Activated CD4-positive, alpha-beta T cell treated with anti-CD3 and anti-CD28 coated beads, Interleukin-2, Interleukin-6, amounts not matched to agents 100 ng/mL and 50 ng/mL, durations not matched to agents 16 hours and 8 hours (primary cell): ENCODE measurements at regions not wholly inside any gene's neighbourhood (a gene's known extent, or its start where the extent isn't known, plus 50 kb on each side); places are given as distances from the start of the nearest gene placed in this dataset.
"Not testable (repeated sequence)": the region's sequence is repeated elsewhere in the genome, so short reads cannot be mapped to it uniquely, and the experiment has no call there.

Experiments used
- DNase-seq: peaks from one replicate; pipeline ENCODE4 v3.0.0-alpha.2; 2020

GRCh38 chr7:84879570-84880325 is 307.1 kb downstream of the SEMA3D start:
- no peak for DNase-seq

- DNase-seq, result no peak
Measured at GRCh38 chr7:84877943-84878570, 308.8 kb downstream of the SEMA3D start.

GRCh38 chr7:84876061-84876821 is 310.6 kb downstream of the SEMA3D start:
- no peak for DNase-seq

GRCh38 chr7:84865560-84865959 is 321.3 kb downstream of the SEMA3D start:
- no peak for DNase-seq

- no peak for DNase-seq
Measured at GRCh38 chr7:84857336-84857735, 329.5 kb downstream of the SEMA3D start.

GRCh38 chr7:84855758-84856157 is 331.1 kb downstream of the SEMA3D start:
- no peak for DNase-seq

GRCh38 chr7:84848974-84849372 is 337.9 kb downstream of the SEMA3D start:
- DNase-seq, result not testable (repeated sequence)

- DNase-seq, result no peak
Measured at GRCh38 chr7:84848219-84848973, 338.5 kb downstream of the SEMA3D start.

GRCh38 chr7:84847790-84848189 is 339.1 kb downstream of the SEMA3D start:
- DNase-seq, result no peak

- DNase-seq, result no peak
Measured at GRCh38 chr7:84847038-84847437, 339.8 kb downstream of the SEMA3D start.

GRCh38 chr7:84845971-84846370 is 340.9 kb downstream of the SEMA3D start:
- no peak for DNase-seq

- no peak for DNase-seq
Measured at GRCh38 chr7:84844771-84845170, 342.1 kb downstream of the SEMA3D start.

GRCh38 chr7:84841809-84842208 is 345.0 kb downstream of the SEMA3D start:
- no peak for DNase-seq

- DNase-seq, result no peak
Measured at GRCh38 chr7:84838857-84839256, 348.0 kb downstream of the SEMA3D start.

- DNase-seq, result no peak
Measured at GRCh38 chr7:84837405-84837804, 349.5 kb downstream of the SEMA3D start.

- no peak for DNase-seq
Measured at GRCh38 chr7:84829719-84830118, 357.1 kb downstream of the SEMA3D start.

GRCh38 chr7:84824057-84824651 is 362.7 kb downstream of the SEMA3D start:
- DNase-seq, result no peak

- no peak for DNase-seq
Measured at GRCh38 chr7:84823530-84823929, 363.3 kb downstream of the SEMA3D start.

GRCh38 chr7:84822941-84823510 is 363.8 kb downstream of the SEMA3D start:
- DNase-seq, result no peak

GRCh38 chr7:84821671-84822534 is 365.0 kb downstream of the SEMA3D start:
- DNase-seq, result no peak

GRCh38 chr7:84820481-84820880 is 366.4 kb downstream of the SEMA3D start:
- DNase-seq, result no peak
